HepG2 (cell line): ENCODE measurements at regions not wholly inside any gene's neighbourhood (a gene's known extent, or its start where the extent isn't known, plus 50 kb on each side); places are given as distances from the start of the nearest gene placed in this dataset.

Experiments used
- KLF12 ChIP-seq: sonication (generic); formaldehyde crosslinking; IDR thresholded peaks from 2 replicates; pipeline ENCODE4 v1.4.0; 2020; ENCODE audit warnings: missing genetic modification reagents, borderline replicate concordance
- ZNF207 ChIP-seq: fragments of 450-650 bp; IDR thresholded peaks from 2 replicates; pipeline ENCODE4 v1.6.1; 2016; ENCODE audit warnings: antibody characterized with exemption, borderline replicate concordance
- ZNF605 ChIP-seq: sonication (generic); formaldehyde crosslinking; IDR thresholded peaks from 2 replicates; pipeline ENCODE4 v1.8.0; 2022; ENCODE audit warnings: mild to moderate bottlenecking, missing genetic modification reagents
- ZNF841 ChIP-seq: sonication (generic); formaldehyde crosslinking; IDR thresholded peaks from 2 replicates; pipeline ENCODE4 v1.8.1; 2023; ENCODE audit warnings: missing genetic modification reagents, borderline replicate concordance

DNA sequence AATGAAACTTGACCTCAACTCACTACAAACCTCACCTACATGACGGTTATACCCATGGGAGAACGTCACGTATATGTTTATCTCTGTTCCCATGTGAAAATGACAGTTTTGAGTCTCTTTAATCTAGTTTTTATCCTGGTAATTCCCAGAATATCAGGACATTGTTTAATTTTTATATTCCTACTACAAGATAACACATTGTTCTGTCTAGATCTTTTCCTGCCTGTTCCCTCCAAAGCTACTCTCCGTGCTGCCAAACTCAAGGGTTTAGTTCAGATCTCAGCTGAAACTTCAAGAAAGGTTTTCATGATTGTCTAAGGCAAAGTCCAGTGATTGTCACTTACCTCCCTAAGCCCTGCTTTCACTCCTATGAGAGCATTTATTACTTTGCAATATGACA, 1159.4 kb upstream of the SEMA6A start:
- TF ChIP-seq ZNF841 = no peak
- TF ChIP-seq ZNF207 = no peak
- no peak for TF ChIP-seq ZNF605
- TF ChIP-seq KLF12 (CRISPR knock-in tag) = no peak
